ENCODE measurements at regions not wholly inside any gene's neighbourhood (a gene's known extent, or its start where the extent isn't known, plus 50 kb on each side); places are given as distances from the start of the nearest gene placed in this dataset.

DNA sequence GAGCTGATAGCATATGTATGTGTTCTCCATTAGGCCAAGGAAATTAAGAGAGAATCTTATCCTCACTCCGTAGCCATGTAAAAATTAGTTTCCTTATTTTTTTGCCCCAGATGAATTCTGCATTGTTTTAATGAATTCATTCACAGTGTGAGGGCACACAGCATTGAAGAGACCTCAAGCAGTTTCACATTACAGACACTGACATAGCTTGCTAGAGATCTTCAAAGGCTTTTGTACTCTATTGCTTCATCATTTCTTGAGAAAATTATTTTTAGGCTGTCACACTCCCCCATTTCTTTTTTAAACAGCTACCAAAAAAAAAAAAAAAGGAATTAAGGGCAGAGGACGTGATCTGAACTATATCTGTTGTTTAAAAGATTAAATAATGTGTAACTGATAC, 251.1 kb downstream of the BCAT1 start:
- 24 to 25% methylated on average over 2 of the region's 2 CpGs for WGBS, 2 experiments (ENCODE audit: low coverage in 1 of 2, low lambda C conversion rate in 2 of 2, missing lambda C conversion rate in 2 of 2)
- no peak overlapping the region; the same call in 1 of the 2 replicates for H2AFZ ChIP-seq
- TF ChIP-seq EZH2phosphoT487 (IDR thresholded peaks at IDR 0.05; ENCODE audit: insufficient read depth, low read depth) (no peak), EZH2 (IDR thresholded peaks at IDR 0.05; ENCODE audit: insufficient read depth, poor library complexity, severe bottlenecking) (no peak)

GRCh38 chr12:24697295-24697694, 251.6 kb downstream of the BCAT1 start:
- Histone ChIP-seq H3K9me2 (ENCODE audit: insufficient read depth) (no peaks in the 10 kb centered on the region), H3K27me3 (replicated peaks; ENCODE audit: insufficient read depth) (no peaks in the 10 kb centered on the region), H2AFZ (no peak overlapping the region; the same call in 1 of the 2 replicates), H4K20me1 (ENCODE audit: insufficient read depth) (no peaks in the 10 kb centered on the region), H3F3A (ENCODE audit: insufficient read depth) (no peaks in the 10 kb centered on the region), H3K4me2 (ENCODE audit: unreplicated experiment) (no peak overlapping the region), H3K4me3 (no peak overlapping the region), H3K9ac (no peak overlapping the region), H3K4me1 (ENCODE audit: insufficient read depth) (no peaks in the 10 kb centered on the region), H3K36me3 (ENCODE audit: low read depth) (no peaks in the 10 kb centered on the region), H3K9me3 (ENCODE audit: low read depth) (no peaks in the 10 kb centered on the region), H3K27ac (no peak overlapping the region), H3K79me2 (ENCODE audit: insufficient read depth) (no peaks in the 10 kb centered on the region)
- 27 to 39% methylated on average over 2 of the region's 2 CpGs for WGBS, 2 experiments (ENCODE audit: low coverage in 1 of 2, low lambda C conversion rate in 2 of 2, missing lambda C conversion rate in 2 of 2)
- TF ChIP-seq EZH2 (IDR thresholded peaks at IDR 0.05; ENCODE audit: insufficient read depth, poor library complexity, severe bottlenecking) (no peak), EZH2phosphoT487 (IDR thresholded peaks at IDR 0.05; ENCODE audit: insufficient read depth, low read depth) (no peak)
- in situ Hi-C loops (cut with MboI): no loop called here
- DNase-seq: no peak

More for the DNA sequence above, 251.1 kb downstream of the BCAT1 start:
- H3K4me2 ChIP-seq (ENCODE audit: unreplicated experiment): no peak overlapping the region
- H3K27ac ChIP-seq: no peak overlapping the region
- H3K9me3 ChIP-seq (ENCODE audit: low read depth): no peaks in the 10 kb centered on the region
- H3K27me3 ChIP-seq (replicated peaks; ENCODE audit: insufficient read depth): no peaks in the 10 kb centered on the region
- no peaks in the 10 kb centered on the region for H3K79me2 ChIP-seq (ENCODE audit: insufficient read depth)
- no peaks in the 10 kb centered on the region for H3K9me2 ChIP-seq (ENCODE audit: insufficient read depth)
- no peaks in the 10 kb centered on the region for H3K4me1 ChIP-seq (ENCODE audit: insufficient read depth)
- H3K36me3 ChIP-seq (ENCODE audit: low read depth): no peaks in the 10 kb centered on the region
- H4K20me1 ChIP-seq (ENCODE audit: insufficient read depth): no peaks in the 10 kb centered on the region
- H3K9ac ChIP-seq: no peak overlapping the region
- no peak for DNase-seq
- H3K4me3 ChIP-seq: no peak overlapping the region
- in situ Hi-C loops (cut with MboI): no loop called here
- no peaks in the 10 kb centered on the region for H3F3A ChIP-seq (ENCODE audit: insufficient read depth)

- DNase-seq: no peak
- H3K36me3 ChIP-seq (ENCODE audit: low read depth): no peaks in the 10 kb centered on the region
- H3K79me2 ChIP-seq (ENCODE audit: insufficient read depth): no peaks in the 10 kb centered on the region
- H3K4me2 ChIP-seq (ENCODE audit: unreplicated experiment): no peak overlapping the region
- no peaks in the 10 kb centered on the region for H3K4me1 ChIP-seq (ENCODE audit: insufficient read depth)
- H3K9me2 ChIP-seq (ENCODE audit: insufficient read depth): no peaks in the 10 kb centered on the region
- TF ChIP-seq EZH2phosphoT487 (IDR thresholded peaks at IDR 0.05; ENCODE audit: insufficient read depth, low read depth) (no peak), EZH2 (IDR thresholded peaks at IDR 0.05; ENCODE audit: insufficient read depth, poor library complexity, severe bottlenecking) (no peak)
- H3K27ac ChIP-seq: no peak overlapping the region
- H2AFZ ChIP-seq: no peak overlapping the region
- in situ Hi-C loops (cut with MboI): no loop called here
- WGBS, 2 experiments (ENCODE audit: low coverage in 1 of 2, low lambda C conversion rate in 2 of 2, missing lambda C conversion rate in 2 of 2): 50 to 58% methylated on average over 6 of the region's 6 CpGs
- H3K9me3 ChIP-seq (ENCODE audit: low read depth): no peaks in the 10 kb centered on the region
- H3K9ac ChIP-seq: no peak overlapping the region
- H4K20me1 ChIP-seq (ENCODE audit: insufficient read depth): no peaks in the 10 kb centered on the region
- no peaks in the 10 kb centered on the region for H3K27me3 ChIP-seq (replicated peaks; ENCODE audit: insufficient read depth)
- H3K4me3 ChIP-seq: no peak overlapping the region
- H3F3A ChIP-seq (ENCODE audit: insufficient read depth): no peaks in the 10 kb centered on the region
Observed at GRCh38 chr12:24696800-24697199, 252.1 kb downstream of the BCAT1 start.

- Histone ChIP-seq H3K9me2 (ENCODE audit: insufficient read depth) (no peaks in the 10 kb centered on the region), H3K79me2 (ENCODE audit: insufficient read depth) (no peaks in the 10 kb centered on the region), H3K36me3 (ENCODE audit: low read depth) (no peaks in the 10 kb centered on the region), H3F3A (ENCODE audit: insufficient read depth) (no peaks in the 10 kb centered on the region), H3K4me1 (ENCODE audit: insufficient read depth) (no peaks in the 10 kb centered on the region), H3K27me3 (replicated peaks; ENCODE audit: insufficient read depth) (no peaks in the 10 kb centered on the region; the same call in 1 of the 2 replicates), H4K20me1 (ENCODE audit: insufficient read depth) (no peaks in the 10 kb centered on the region), H2AFZ (no peak overlapping the region), H3K27ac (no peak overlapping the region), H3K4me3 (no peak overlapping the region), H3K4me2 (ENCODE audit: unreplicated experiment) (no peak overlapping the region), H3K9me3 (ENCODE audit: low read depth) (no peaks in the 10 kb centered on the region), H3K9ac (no peak overlapping the region)
- 20 to 23% methylated on average over 3 of the region's 3 CpGs for WGBS, 2 experiments (ENCODE audit: low coverage in 1 of 2, low lambda C conversion rate in 2 of 2, missing lambda C conversion rate in 2 of 2)
- in situ Hi-C loops (cut with MboI): no loop called here
- peak; percentile 11 for DNase-seq
- TF ChIP-seq EZH2phosphoT487 (IDR thresholded peaks at IDR 0.05; ENCODE audit: insufficient read depth, low read depth): no peak
- no peak for TF ChIP-seq EZH2 (IDR thresholded peaks at IDR 0.05; ENCODE audit: insufficient read depth, poor library complexity, severe bottlenecking)
Observed at GRCh38 chr12:24695657-24696329, 253.1 kb downstream of the BCAT1 start.
